ENCODE measurements at regions not wholly inside any gene's neighbourhood (a gene's known extent, or its start where the extent isn't known, plus 50 kb on each side); places are given as distances from the start of the nearest gene placed in this dataset.

DNA sequence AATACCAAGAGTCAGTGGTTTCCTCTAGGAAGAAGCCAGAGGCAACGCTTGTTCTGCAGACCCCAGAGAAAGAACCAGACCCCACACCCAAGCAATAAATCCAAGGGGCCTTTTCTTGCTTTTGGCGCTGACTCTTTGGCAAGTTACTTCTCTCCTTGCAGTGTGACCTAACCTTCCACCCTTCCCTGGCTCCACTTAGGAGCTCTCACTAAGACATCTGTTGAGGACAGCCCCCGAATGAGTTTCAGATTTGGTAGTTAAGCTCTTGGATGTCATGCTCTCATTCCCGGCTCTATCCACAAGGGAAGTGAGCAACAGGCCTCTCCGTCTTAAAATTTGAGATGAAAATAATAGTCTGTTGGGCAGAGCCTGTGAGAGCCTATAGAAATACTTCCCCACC lies 50.6 kb upstream of the FAM204A start:
- no peak for ATAC-seq
- no peak for FAIRE-seq
- H3K4me1 ChIP-seq (replicated peaks in 1 of 2; ENCODE audit: control insufficient read depth in 2 of 2, insufficient read depth in 2 of 2, low read length in 2 of 2): no peaks in the 10 kb centered on the region
- peaks cover under 1 to 17% of the 10 kb centered on the region in 2 experiments; a peak in 4 of 5 replicates for H3K27me3 ChIP-seq (ENCODE audit: control insufficient read depth in 2 of 2, insufficient read depth in 2 of 2, low read length in 2 of 2)
- no peaks in the 10 kb centered on the region for H3K9me1 ChIP-seq (ENCODE audit: control insufficient read depth, insufficient read depth, low read length)
- no peaks in the 10 kb centered on the region for H3K36me3 ChIP-seq (ENCODE audit: control insufficient read depth, insufficient read depth, low read length)
- H3K4me2 ChIP-seq (ENCODE audit: insufficient read depth, low read length): no peak overlapping the region
- TF ChIP-seq ZNF124 (CRISPR knock-in tag; IDR thresholded peaks at IDR 0.05) (no peak), PHB (CRISPR knock-in tag; IDR thresholded peaks at IDR 0.05) (no peak), NR4A1 (CRISPR knock-in tag; IDR thresholded peaks at IDR 0.05) (no peak), NR4A1 (tag; IDR thresholded peaks at IDR 0.05) (no peak), ZNF695 (CRISPR knock-in tag; IDR thresholded peaks at IDR 0.05) (no peak), HIVEP1 (CRISPR knock-in tag; IDR thresholded peaks at IDR 0.05) (no peak), C11orf30 (IDR thresholded peaks at IDR 0.05; ENCODE audit: low read depth) (no peak), CAMTA2 (CRISPR knock-in tag; conservative IDR thresholded peaks at IDR 0.05) (no peak), TAF15 (IDR thresholded peaks at IDR 0.05; ENCODE audit: low read depth, low read length) (no peak), BRD4 (IDR thresholded peaks at IDR 0.05) (no peak), CTCFL (IDR thresholded peaks at IDR 0.05; ENCODE audit: borderline replicate concordance, insufficient read depth, low read depth, low read length, poor library complexity, severe bottlenecking) (no peak), FOXK1 (CRISPR knock-in tag; IDR thresholded peaks at IDR 0.05; ENCODE audit: borderline replicate concordance) (no peak), HNRNPLL (IDR thresholded peaks at IDR 0.05; ENCODE audit: low read depth, low read length, poor library complexity, severe bottlenecking) (no peak), NR0B1 (IDR thresholded peaks at IDR 0.05; ENCODE audit: partially characterized antibody) (no peak), NCOR1 (IDR thresholded peaks at IDR 0.05) (no peak), SP1 (CRISPR knock-in tag; IDR thresholded peaks at IDR 0.05) (no peak)
- TF ChIP-seq, protein P1, sequence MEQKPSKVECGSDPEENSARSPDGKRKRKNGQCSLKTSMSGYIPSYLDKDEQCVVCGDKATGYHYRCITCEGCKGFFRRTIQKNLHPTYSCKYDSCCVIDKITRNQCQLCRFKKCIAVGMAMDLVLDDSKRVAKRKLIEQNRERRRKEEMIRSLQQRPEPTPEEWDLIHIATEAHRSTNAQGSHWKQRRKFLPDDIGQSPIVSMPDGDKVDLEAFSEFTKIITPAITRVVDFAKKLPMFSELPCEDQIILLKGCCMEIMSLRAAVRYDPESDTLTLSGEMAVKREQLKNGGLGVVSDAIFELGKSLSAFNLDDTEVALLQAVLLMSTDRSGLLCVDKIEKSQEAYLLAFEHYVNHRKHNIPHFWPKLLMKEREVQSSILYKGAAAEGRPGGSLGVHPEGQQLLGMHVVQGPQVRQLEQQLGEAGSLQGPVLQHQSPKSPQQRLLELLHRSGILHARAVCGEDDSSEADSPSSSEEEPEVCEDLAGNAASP (IDR thresholded peaks at IDR 0.05): no peak
- TF ChIP-seq, protein P2, sequence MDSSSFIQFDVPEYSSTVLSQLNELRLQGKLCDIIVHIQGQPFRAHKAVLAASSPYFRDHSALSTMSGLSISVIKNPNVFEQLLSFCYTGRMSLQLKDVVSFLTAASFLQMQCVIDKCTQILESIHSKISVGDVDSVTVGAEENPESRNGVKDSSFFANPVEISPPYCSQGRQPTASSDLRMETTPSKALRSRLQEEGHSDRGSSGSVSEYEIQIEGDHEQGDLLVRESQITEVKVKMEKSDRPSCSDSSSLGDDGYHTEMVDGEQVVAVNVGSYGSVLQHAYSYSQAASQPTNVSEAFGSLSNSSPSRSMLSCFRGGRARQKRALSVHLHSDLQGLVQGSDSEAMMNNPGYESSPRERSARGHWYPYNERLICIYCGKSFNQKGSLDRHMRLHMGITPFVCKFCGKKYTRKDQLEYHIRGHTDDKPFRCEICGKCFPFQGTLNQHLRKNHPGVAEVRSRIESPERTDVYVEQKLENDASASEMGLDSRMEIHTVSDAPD (CRISPR knock-in tag; IDR thresholded peaks at IDR 0.05): no peak
- no TSS peak for BruUV-seq (replicated peaks)
- no peak overlapping the region for H3K4me3 ChIP-seq
- H3K79me2 ChIP-seq (ENCODE audit: control insufficient read depth, insufficient read depth, low read length): no peaks in the 10 kb centered on the region
- in situ Hi-C loops (cut with MboI): no loop called here
- no peak overlapping the region for H2AFZ ChIP-seq (ENCODE audit: low read depth, low read length)
- CTCF ChIA-PET (ENCODE audit: low intra/inter-chr PET ratio): no interaction called here
- POLR2A ChIA-PET: interaction anchor here (0.7 to 0.8 kb wide), 2 partner anchors 11 to 232 kb away, joined by 3 to 5 read pairs; no protein-coding TSS in a partner anchor
- 2% methylated on average over 5 of the region's 5 CpGs for WGBS (ENCODE audit: insufficient coverage, low coverage, missing lambda C conversion rate)
- no peak for DNase-seq (ENCODE audit: extremely low read depth in 1 of 4, low spot score in 3 of 4)
- no peaks in the 10 kb centered on the region for H4K20me1 ChIP-seq (replicated peaks; ENCODE audit: control insufficient read depth, insufficient read depth, low read length)
- intact Hi-C loops (cut with micrococcal nuclease): no loop called here
- no peak overlapping the region for H3K9ac ChIP-seq (ENCODE audit: insufficient read depth in 1 of 2, low read depth in 2 of 2, low read length in 2 of 2)
- no peaks in the 10 kb centered on the region for H3K9me3 ChIP-seq (replicated peaks; ENCODE audit: control insufficient read depth, insufficient read depth, low read depth, low read length)
- H3K27ac ChIP-seq (ENCODE audit: extremely low read depth, low read depth, low read length): no peak overlapping the region

Data from K562 (cell line).